T follicular helper cell (primary cell): ENCODE measurements at regions not wholly inside any gene's neighbourhood (a gene's known extent, or its start where the extent isn't known, plus 50 kb on each side); places are given as distances from the start of the nearest gene placed in this dataset.

Experiments
- DNase-seq: peaks from one replicate; pipeline ENCODE4 v3.0.0-alpha.2; 2020; ENCODE audit warnings: low read depth

GRCh38 chr18:78677483-78678317 lies 301.9 kb upstream of the SALL3 start:
- no peak for DNase-seq

DNA sequence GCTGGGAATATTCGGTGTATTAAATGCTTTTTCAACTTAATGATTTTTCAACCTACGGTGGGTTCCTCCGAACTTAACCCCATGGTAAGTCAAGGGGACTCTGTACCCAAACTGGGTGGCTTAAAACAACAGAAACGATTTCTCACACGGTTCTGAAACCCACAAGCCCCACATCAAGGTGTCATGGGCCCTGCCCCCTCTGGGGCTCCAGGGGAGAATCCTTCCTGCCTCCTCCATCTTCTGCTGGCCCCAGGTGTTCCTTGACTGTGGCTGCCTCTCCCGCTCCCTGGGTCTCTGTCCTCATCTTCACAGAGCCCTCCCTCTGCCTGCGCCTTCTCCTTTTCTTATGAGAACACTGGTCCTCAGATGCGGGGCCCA lies 301.3 kb upstream of the SALL3 start:
- no peak for DNase-seq

DNA sequence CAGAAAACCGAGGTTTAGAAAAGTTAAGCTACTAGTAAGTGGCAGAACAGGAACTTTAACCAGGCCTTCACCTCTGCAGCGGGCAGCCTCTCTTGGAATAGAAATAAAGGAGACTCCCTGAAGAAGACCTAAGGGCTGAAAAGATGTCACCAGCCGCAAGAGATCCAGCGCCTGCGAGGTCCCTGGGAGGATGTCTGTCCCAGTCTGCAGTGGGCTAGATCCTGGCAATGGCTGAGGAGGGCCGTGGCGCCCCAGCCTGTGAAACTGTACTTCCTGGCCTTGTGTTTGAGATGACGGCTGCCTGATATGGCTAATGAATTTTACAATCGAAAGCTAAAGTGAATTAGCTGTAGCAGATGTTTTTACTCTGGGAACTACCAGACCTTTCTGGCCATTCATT lies 300.6 kb upstream of the SALL3 start:
- DNase-seq = no peak

DNA sequence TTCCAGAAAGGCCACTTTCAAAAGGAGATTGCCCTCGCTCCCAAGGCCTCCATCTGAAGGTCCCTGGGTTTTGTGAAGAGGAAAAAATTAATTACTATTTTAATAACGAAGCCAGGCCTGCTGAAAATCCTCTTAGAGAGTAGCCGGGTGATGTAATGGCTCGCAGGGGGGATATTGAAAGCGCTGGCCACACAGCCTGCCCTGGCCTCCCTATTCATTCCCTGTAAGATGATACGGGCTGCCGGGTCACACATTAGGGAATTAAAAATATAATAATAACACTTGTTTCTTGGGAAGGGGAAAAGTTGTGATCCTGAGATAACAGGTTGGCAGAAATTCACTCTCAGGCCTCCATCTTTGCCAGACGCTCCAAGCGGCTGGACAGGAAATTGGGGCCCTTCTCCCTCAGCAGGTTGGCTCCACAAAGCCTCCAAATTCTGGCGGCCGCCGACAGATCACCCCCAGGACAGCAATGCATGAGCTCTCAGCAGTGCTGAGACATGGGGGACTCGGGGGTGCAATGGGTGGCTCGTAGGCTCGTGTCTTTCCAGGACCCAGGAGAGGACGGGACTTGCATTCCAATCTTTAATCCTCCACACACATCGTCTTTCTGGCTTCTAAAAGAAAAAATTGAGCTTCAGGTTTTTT lies 299.9 kb upstream of the SALL3 start:
- DNase-seq = no peak

GRCh38 chr18:78681396-78681795 lies 298.2 kb upstream of the SALL3 start:
- no peak for DNase-seq

DNA sequence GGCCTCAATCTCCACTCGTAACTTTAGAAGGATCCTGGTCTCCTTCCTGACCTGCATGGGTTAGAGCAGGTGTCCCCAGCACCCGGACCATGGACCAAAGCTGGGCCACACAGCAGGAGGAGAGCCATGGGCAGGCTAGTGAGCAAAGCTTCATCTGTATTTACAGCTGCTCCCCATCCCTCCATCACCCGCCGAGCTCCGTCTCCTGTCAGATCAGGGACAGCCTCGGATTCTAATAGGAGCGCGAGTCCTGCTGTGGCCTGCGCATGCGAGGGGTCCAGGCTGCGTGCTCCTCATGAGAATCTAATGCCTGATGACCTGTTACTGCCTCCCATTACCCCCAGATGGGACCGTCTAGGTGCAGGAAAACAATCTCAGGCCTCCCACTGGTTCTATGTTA lies 297.7 kb upstream of the SALL3 start:
- no peak for DNase-seq

GRCh38 chr18:78682716-78683115 lies 296.9 kb upstream of the SALL3 start:
- no peak for DNase-seq

DNA sequence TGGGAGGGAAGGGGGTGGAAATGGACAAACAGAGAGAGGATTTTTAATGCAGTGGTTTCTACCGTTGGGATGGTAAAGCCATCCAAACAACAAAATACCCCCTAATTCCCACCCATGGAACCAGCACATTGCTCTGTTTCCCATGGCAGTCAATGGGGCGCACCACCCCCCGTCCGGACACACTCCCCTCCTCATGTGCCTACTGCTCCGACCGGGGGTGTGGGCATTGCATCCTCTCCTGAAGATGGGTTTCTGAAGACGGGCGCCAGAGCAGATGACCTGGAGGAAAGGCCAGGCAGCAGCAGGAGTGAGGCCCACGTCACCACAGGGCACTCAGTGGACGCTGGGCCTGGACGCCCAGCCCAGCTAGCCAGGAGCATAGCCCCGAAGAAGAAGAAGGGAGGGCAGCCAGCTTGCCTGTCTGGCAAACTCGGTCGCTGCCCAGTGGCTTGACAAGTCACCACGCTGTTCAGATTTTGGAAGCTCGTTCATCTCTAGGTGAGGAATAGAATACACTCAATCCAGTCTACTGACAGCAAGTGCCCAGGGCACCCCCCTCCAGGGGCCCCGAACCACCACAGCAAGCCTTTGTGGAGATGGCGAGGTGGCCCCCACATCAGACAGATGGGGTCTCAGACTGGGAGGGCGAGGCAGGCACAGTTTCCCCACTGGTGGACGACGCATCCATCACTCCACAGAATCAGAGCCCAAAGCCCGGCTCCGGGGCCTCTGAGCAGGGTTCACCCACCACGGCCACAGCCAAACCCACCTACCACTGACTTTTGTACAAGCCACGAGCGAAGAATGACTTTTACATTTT lies 296.2 kb upstream of the SALL3 start:
- DNase-seq = no peak

DNA sequence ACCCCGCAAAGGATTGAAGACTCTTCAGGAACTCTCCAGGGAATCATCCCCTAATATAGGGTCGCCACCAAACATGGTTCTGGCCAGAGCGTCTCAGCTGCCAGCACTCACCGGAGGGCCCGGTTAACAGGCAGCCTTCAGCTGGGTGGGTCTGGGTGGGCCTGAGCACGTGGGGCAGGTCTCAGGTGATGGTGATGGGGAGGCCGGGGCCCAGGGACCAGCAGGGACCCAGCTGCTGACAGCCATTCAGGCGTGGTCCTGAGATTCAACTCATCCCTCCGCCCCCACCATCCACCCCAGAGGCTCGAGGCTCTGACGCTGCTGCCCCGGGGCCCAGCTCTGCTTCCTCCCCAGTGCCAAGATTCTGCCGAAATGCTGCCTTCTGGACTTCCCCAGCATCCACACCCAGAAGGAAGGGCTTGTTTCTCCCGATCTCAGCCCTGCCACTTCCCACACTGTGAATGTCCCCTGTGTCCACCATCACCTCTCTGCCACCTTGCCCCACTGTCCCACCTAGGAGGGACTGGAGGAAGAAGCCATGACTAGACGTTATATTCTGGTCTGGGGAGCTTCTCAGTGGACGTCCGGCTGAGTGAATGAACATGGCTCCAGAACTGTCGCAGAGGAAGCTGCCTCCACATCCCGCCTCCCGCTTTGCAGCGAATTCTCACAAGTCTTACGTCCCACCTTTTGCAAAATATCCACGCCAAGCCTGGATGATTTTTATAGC lies 294.2 kb upstream of the SALL3 start:
- DNase-seq = no peak

- DNase-seq = no peak
Observed at GRCh38 chr18:78685980-78686530, 293.6 kb upstream of the SALL3 start.

GRCh38 chr18:78686976-78687685 lies 292.5 kb upstream of the SALL3 start:
- DNase-seq = no peak

DNA sequence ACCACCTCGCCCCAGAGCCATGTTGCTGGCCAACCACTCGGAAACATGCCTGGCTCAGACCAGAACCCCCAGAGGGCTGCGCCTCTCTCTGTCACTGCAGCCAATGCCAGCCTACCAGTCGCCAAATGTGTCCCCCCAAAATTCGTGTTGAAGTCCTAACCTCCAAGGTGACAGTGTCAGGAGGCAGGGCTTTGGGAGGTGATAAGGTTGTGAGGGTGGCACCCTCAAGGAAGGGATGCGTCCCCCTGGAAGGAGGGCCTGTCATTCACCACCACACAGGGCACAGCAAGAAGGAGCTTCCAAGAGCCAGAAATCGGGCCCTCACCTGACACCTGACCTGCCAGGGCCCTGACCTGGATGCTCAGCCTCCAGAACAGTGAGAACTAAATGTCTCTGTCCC lies 291.9 kb upstream of the SALL3 start:
- DNase-seq = no peak

DNA sequence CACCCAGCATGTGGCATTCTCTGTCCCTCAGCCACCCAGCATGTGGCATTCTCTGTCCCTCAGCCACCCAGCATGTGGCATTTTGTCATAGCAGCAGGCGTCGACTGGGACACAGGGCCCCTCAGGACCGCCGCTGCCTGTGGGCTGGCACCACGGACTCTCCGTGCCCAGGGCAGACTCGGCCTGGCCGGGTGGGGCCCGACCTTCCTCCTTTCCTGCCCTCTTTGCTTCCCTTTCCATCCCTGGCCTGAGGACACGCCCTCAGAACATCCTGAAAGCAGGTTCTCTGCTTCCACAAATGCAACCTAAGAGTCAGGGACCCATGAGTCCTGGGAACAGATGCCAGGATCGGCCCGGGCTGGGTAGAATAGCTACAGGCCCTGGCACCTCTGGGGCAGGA lies 291.4 kb upstream of the SALL3 start:
- no peak for DNase-seq

GRCh38 chr18:78688916-78689315 lies 290.7 kb upstream of the SALL3 start:
- no peak for DNase-seq

- DNase-seq = no peak
Observed at GRCh38 chr18:78689606-78690005, 290.0 kb upstream of the SALL3 start.

DNA sequence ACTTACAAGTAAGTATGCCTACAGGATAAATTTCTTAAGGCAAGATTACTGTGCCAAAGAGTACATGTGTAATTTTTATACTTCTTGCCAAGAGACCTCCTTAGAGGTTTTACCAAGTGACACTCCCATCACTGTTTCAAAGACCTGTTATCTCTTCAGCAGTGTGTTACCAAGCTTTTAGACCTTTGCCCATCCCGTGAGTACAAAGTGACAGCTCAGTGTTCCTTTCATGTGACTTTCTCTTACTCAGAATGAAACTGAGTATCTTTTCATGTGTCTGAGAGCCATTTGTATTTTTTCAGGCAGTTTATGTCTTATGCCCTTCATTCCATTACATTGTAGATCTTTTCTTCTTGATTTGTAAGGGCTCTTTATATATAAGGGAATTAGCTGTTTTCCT lies 287.5 kb upstream of the SALL3 start:
- DNase-seq = no peak

GRCh38 chr18:78693429-78693828 lies 286.2 kb upstream of the SALL3 start:
- DNase-seq = no peak

DNA sequence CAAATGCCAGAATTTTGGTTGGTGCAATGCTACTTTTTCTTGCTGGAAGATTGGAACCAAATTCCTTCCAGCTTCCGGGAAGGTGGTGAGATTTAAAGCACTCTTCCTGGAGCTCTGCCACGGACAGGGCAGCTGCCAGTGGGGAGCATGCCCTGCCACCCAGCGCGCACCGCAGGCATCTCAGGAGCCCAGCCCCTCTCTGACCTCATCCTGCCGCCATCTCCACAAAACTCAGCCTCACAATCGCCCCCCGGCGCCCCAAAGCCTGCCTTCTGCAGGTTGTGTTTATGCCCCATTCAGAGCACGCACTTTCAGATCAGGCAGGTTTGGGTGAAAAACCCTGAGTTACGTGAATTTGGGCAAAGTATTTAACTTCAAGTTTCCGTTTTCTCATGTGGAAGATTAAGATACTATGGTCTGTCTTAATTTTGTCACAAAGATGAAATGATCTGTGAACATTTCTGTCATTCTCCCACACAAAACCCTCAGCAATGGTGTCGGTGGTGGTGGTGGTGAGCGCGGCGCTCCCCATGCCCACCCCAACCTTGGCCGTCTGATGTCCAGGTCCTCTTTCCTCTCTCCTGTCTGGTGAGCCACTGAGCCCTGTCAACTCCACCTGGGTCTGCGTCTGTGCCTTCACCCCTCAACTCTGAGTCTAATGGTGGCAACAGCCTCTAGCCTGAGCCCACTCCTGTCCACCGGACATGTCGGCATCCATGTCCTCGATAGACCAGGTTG lies 282.8 kb upstream of the SALL3 start:
- no peak for DNase-seq

- DNase-seq = no peak
Observed at GRCh38 chr18:78697446-78697845, 282.2 kb upstream of the SALL3 start.

DNA sequence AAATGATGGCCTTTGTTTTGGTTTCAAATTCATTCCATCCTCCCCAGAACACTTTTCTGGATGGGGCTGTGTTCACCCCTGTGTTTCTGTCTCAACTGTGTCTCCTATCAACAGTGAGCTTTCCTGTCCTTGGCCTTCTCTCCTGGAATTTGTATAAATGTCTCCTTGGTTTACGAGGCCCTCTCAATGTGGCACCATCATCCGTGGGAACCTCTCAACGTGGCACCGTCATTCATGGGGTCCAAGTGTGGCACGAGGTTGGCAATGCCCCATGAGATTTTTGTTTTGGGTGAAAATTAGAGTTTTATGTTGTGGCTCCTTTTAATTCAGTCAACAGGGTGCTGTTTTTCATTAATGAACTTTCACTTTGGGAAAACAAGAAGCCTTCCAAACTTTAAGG lies 280.7 kb upstream of the SALL3 start:
- no peak for DNase-seq

DNA sequence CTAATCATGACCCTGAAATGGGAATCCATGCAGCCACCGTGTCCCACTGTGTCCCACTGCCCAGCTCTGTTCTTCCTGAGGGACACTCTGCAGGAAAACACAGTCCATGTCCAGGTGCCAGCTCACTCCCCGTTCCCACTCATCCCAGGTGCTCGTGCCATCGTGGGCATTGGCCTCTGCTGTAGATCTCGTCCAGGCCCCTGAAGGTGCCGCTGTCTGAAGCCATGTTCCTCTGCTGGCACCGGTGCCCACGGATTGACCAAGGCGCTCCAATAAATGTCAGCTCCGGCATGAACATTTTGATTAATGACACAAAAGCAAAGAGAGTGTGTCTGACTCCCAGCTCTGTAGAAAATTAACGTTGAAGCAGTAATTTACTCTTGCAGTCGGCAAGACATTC lies 280.1 kb upstream of the SALL3 start:
- no peak for DNase-seq
